ENCODE measurements at regions not wholly inside any gene's neighbourhood (a gene's known extent, or its start where the extent isn't known, plus 50 kb on each side); places are given as distances from the start of the nearest gene placed in this dataset.
"Not testable (repeated sequence)": the region's sequence is repeated elsewhere in the genome, so short reads cannot be mapped to it uniquely, and the experiment has no call there.

- not testable (repeated sequence) for TF ChIP-seq JUN (IDR thresholded peaks at IDR 0.05; ENCODE audit: low read depth, low read length); CHD1 (IDR thresholded peaks at IDR 0.05; ENCODE audit: low read depth, low read length); GTF2F1 (IDR thresholded peaks at IDR 0.05; ENCODE audit: borderline replicate concordance, low read depth, low read length); CTCF (IDR thresholded peaks at IDR 0.05; ENCODE audit: control extremely low read depth in 1 of 3, insufficient read depth in 1 of 3, low read depth in 1 of 3, low read length in 3 of 3)
These were observed 127.2 kb upstream of the ADCY2 start for GRCh38 chr5:7268722-7269121.

All from H1 (cell line).